Prostate gland (tissue), 2 donors: ENCODE measurements at regions not wholly inside any gene's neighbourhood (a gene's known extent, or its start where the extent isn't known, plus 50 kb on each side); places are given as distances from the start of the nearest gene placed in this dataset.

Experiments used
- DNase-seq: peaks from one replicate; pipeline ENCODE4 v3.0.0-alpha.2; 2019; ENCODE audit warnings: low spot score
- H3K27ac ChIP-seq, 2 donors: fragments of 200-600 bp; sonication (generic); 2 replicates each; pipeline ENCODE4 v1.5.1; 2017 to 2019
- H3K27me3 ChIP-seq: fragments of 200-600 bp; sonication (generic); replicated peaks from 2 replicates; pipeline ENCODE4 v1.5.1; 2019; ENCODE audit not compliant: insufficient read depth
- H3K36me3 ChIP-seq, 2 donors: fragments of 200-600 bp; sonication (generic); 1 replicate in 1 of 2; 2 replicates in 1 of 2; pipeline versions ENCODE4 v1.5.1 to v1.8.1; 2017 to 2019
- H3K4me1 ChIP-seq: fragments of 200-600 bp; sonication (generic); replicated peaks from 2 replicates; pipeline ENCODE4 v1.5.1; 2019
- H3K4me3 ChIP-seq, 2 donors: fragments of 200-600 bp; sonication (generic); 2 replicates each; pipeline ENCODE4 v1.5.1; 2017 to 2019
- H3K9me3 ChIP-seq: fragments of 200-600 bp; sonication (generic); 2 replicates; pipeline ENCODE4 v1.5.1; 2017
- CTCF ChIP-seq, 4 experiments: fragments of 200-600 bp in 2 of 4; fragments of 450-650 bp in 2 of 4; sonication (generic) in 2 of 4; IDR thresholded peaks; 1 replicate in 3 of 4; 2 replicates in 1 of 4; pipeline ENCODE4 v1.5.1; 2016 to 2019; ENCODE audit warnings: antibody characterized with exemption in 4 of 4, mild to moderate bottlenecking in 2 of 4, moderate library complexity in 2 of 4
- POLR2A ChIP-seq: fragments of 450-650 bp; IDR thresholded peaks from one replicate; pipeline ENCODE4 v1.6.1; 2016; ENCODE audit warnings: antibody characterized with exemption, mild to moderate bottlenecking
- POLR2AphosphoS5 ChIP-seq: sonication (generic); formaldehyde crosslinking; IDR thresholded peaks from one replicate; pipeline ENCODE4 v1.6.1; 2017; ENCODE audit warnings: antibody characterized with exemption
- WGBS: methylation state at CpG from one replicate; pipeline ENCODE4 v1.1.5; 2018; 5-methylcytosine and 5-hydroxymethylcytosine counted together
- intact Hi-C: fragments of 100-400 bp; cut with DNase I; formaldehyde crosslinking; loops from one replicate; pipeline ENCODE4 v1.14.2; 2022

- intact Hi-C loops: no loop called here
- TF ChIP-seq CTCF (IDR thresholded peaks at IDR 0.05) (no peak), POLR2A (no peak), POLR2AphosphoS5 (no peak)
- Histone ChIP-seq H3K27ac (no peak overlapping the region), H3K4me3 (no peak overlapping the region), H3K9me3 (no peaks in the 10 kb centered on the region), H3K36me3 (no peaks in the 10 kb centered on the region), H3K27me3 (no peaks in the 10 kb centered on the region), H3K4me1 (no peaks in the 10 kb centered on the region)
- no peak for DNase-seq
- whole genome bisulfite sequencing: 86% methylated on average over 3 of the region's 3 CpGs
Measured at GRCh38 chr17:63270610-63271009, 175.5 kb downstream of the CYB561 start.

- Histone ChIP-seq H3K27ac (no peak overlapping the region), H3K4me1 (no peaks in the 10 kb centered on the region), H3K27me3 (no peaks in the 10 kb centered on the region), H3K4me3 (no peak overlapping the region), H3K9me3 (no peaks in the 10 kb centered on the region), H3K36me3 (no peaks in the 10 kb centered on the region)
- DNase-seq: no peak
- TF ChIP-seq POLR2AphosphoS5 (no peak), CTCF (IDR thresholded peaks at IDR 0.05) (no peak), POLR2A (no peak)
- intact Hi-C loops: no loop called here
- 88% methylated on average over 3 of the region's 3 CpGs for WGBS
Measured at GRCh38 chr17:63274146-63274545, 172.0 kb downstream of the CYB561 start.

- H3K4me3 ChIP-seq: no peak overlapping the region
- H3K9me3 ChIP-seq: no peaks in the 10 kb centered on the region
- H3K27me3 ChIP-seq: no peaks in the 10 kb centered on the region
- H3K36me3 ChIP-seq: no peaks in the 10 kb centered on the region
- TF ChIP-seq POLR2A: no peak
- TF ChIP-seq POLR2AphosphoS5: no peak
- TF ChIP-seq CTCF (IDR thresholded peaks at IDR 0.05): no peak
- intact Hi-C loops: no loop called here
- no peak overlapping the region for H3K27ac ChIP-seq
- WGBS: 17% methylated on average over 1 of the region's 1 CpG
- no peak for DNase-seq
- H3K4me1 ChIP-seq: no peaks in the 10 kb centered on the region
Measured at GRCh38 chr17:63275318-63275970, 170.7 kb downstream of the CYB561 start.

- H3K27ac ChIP-seq: no peak overlapping the region
- H3K36me3 ChIP-seq: no peaks in the 10 kb centered on the region
- no peak for DNase-seq
- no peak overlapping the region for H3K4me3 ChIP-seq
- 82% methylated on average over 2 of the region's 2 CpGs for WGBS
- H3K9me3 ChIP-seq: no peaks in the 10 kb centered on the region
- H3K4me1 ChIP-seq: no peaks in the 10 kb centered on the region
- H3K27me3 ChIP-seq: no peaks in the 10 kb centered on the region
- TF ChIP-seq POLR2A (no peak), CTCF (IDR thresholded peaks at IDR 0.05) (no peak), POLR2AphosphoS5 (no peak)
- intact Hi-C loops: no loop called here
Measured at GRCh38 chr17:63275971-63276745, 169.9 kb downstream of the CYB561 start.

- intact Hi-C loops: no loop called here
- no peaks in the 10 kb centered on the region for H3K36me3 ChIP-seq
- no peaks in the 10 kb centered on the region for H3K4me1 ChIP-seq
- no peak overlapping the region for H3K4me3 ChIP-seq
- no peaks in the 10 kb centered on the region for H3K9me3 ChIP-seq
- DNase-seq: no peak
- TF ChIP-seq CTCF (IDR thresholded peaks at IDR 0.05) (no peak), POLR2AphosphoS5 (no peak), POLR2A (no peak)
- H3K27ac ChIP-seq: no peak overlapping the region
- WGBS: 94% methylated on average over 3 of the region's 3 CpGs
- H3K27me3 ChIP-seq: no peaks in the 10 kb centered on the region
Measured at GRCh38 chr17:63276821-63277220, 169.3 kb downstream of the CYB561 start.
